ENCODE measurements at regions not wholly inside any gene's neighbourhood (a gene's known extent, or its start where the extent isn't known, plus 50 kb on each side); places are given as distances from the start of the nearest gene placed in this dataset.

- ChIA-PET POLR2A (no interaction called here), CTCF (no interaction called here), RAD21 (ENCODE audit: low non-redundant PET in 1 of 2, low total read pairs in 2 of 2, uncharacterized antibody in 2 of 2, unreplicated experiment in 2 of 2) (no interaction called here)
- DNase-seq (ENCODE audit: low read depth, low spot score) = no peak
- no peaks in the 10 kb centered on the region for H3K79me2 ChIP-seq (ENCODE audit: insufficient read depth, low read length)
- H2AFZ ChIP-seq (ENCODE audit: low read depth, low read length, poor library complexity, severe bottlenecking) = no peak overlapping the region
- intact Hi-C loops (cut with micrococcal nuclease) = no loop called here
- no peaks in the 10 kb centered on the region for H4K20me1 ChIP-seq (ENCODE audit: insufficient read depth)
- no peaks in the 10 kb centered on the region for H3K27me3 ChIP-seq (ENCODE audit: insufficient read depth, low read length)
- no peaks in the 10 kb centered on the region for H3K36me3 ChIP-seq (ENCODE audit: control insufficient read depth in 1 of 2, insufficient read depth in 2 of 2, low read length in 2 of 2)
- no peak overlapping the region for H3K27ac ChIP-seq (ENCODE audit: low read depth, low read length)
- no TSS peak for BruUV-seq (replicated peaks)
- peaks cover 0 to 17% of the 10 kb centered on the region in 2 experiments; a peak in 2 of 4 replicates for H3K4me1 ChIP-seq (ENCODE audit: control insufficient read depth in 1 of 2, insufficient read depth in 2 of 2, low read length in 2 of 2)
- H3K4me3 ChIP-seq (replicated peaks in 1 of 2; ENCODE audit: low read depth in 1 of 2, low read length in 2 of 2) = no peak overlapping the region
- no peaks in the 10 kb centered on the region for H3K9me2 ChIP-seq (ENCODE audit: insufficient read depth)
- no peak for ATAC-seq
- no peaks in the 10 kb centered on the region for H3K9me3 ChIP-seq (ENCODE audit: control insufficient read depth in 1 of 2, insufficient read depth in 1 of 2, low read depth in 1 of 2, low read length in 2 of 2)
- TF ChIP-seq EZH2phosphoT487 (IDR thresholded peaks at IDR 0.05; ENCODE audit: borderline replicate concordance) = no peak
- TF ChIP-seq POLR2A (IDR thresholded peaks at IDR 0.05; ENCODE audit: borderline replicate concordance, extremely low read depth, insufficient read depth, insufficient read length) = no peak
- TF ChIP-seq, protein P1, sequence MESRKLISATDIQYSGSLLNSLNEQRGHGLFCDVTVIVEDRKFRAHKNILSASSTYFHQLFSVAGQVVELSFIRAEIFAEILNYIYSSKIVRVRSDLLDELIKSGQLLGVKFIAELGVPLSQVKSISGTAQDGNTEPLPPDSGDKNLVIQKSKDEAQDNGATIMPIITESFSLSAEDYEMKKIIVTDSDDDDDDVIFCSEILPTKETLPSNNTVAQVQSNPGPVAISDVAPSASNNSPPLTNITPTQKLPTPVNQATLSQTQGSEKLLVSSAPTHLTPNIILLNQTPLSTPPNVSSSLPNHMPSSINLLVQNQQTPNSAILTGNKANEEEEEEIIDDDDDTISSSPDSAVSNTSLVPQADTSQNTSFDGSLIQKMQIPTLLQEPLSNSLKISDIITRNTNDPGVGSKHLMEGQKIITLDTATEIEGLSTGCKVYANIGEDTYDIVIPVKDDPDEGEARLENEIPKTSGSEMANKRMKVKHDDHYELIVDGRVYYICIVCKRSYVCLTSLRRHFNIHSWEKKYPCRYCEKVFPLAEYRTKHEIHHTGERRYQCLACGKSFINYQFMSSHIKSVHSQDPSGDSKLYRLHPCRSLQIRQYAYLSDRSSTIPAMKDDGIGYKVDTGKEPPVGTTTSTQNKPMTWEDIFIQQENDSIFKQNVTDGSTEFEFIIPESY (IDR thresholded peaks at IDR 0.05; ENCODE audit: extremely low read depth, insufficient replicate concordance, low read length) = no peak
- TF ChIP-seq ELF1 (IDR thresholded peaks at IDR 0.05; ENCODE audit: borderline replicate concordance, low read depth) = no peak
- TF ChIP-seq EGR1 (IDR thresholded peaks at IDR 0.05; ENCODE audit: low read depth) = no peak
- no peak for TF ChIP-seq ZNF274 (IDR thresholded peaks at IDR 0.05; ENCODE audit: low read depth, low read length)
- no peak for TF ChIP-seq FOSL1 (IDR thresholded peaks at IDR 0.05; ENCODE audit: low read depth)
- no peak for TF ChIP-seq JUND (IDR thresholded peaks at IDR 0.05)
- TF ChIP-seq, protein P2, sequence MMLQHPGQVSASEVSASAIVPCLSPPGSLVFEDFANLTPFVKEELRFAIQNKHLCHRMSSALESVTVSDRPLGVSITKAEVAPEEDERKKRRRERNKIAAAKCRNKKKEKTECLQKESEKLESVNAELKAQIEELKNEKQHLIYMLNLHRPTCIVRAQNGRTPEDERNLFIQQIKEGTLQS (IDR thresholded peaks at IDR 0.05) = no peak
- no peak overlapping the region for H3K4me2 ChIP-seq (ENCODE audit: low read length)
- no peak overlapping the region for H3K9ac ChIP-seq (ENCODE audit: low read length)
Measured at GRCh38 chr9:16342246-16343020, 528.0 kb downstream of the BNC2 start.
